Colon (tissue), 2 donors: ENCODE measurements at regions not wholly inside any gene's neighbourhood (a gene's known extent, or its start where the extent isn't known, plus 50 kb on each side); places are given as distances from the start of the nearest gene placed in this dataset.

ENCODE experiments used
- FAIRE-seq: peaks from 2 replicates; lab custom pipeline; 2012; peaks lifted over from hg19 to GRCh38; lab: Jason Lieb, UNC
- donor health status: control.
- donor health status: control.

- FAIRE-seq, result no peak
Observed at GRCh38 chr2:3960106-3960505, 256.7 kb downstream of the DCDC2C start.

- FAIRE-seq, result no peak
Observed at GRCh38 chr2:3962719-3963118, 259.3 kb downstream of the DCDC2C start.

GRCh38 chr2:3965211-3965610 is 261.8 kb downstream of the DCDC2C start:
- no peak for FAIRE-seq

GRCh38 chr2:3965953-3966352 is 262.6 kb downstream of the DCDC2C start:
- no peak for FAIRE-seq

- no peak for FAIRE-seq
Observed at GRCh38 chr2:3966470-3966869, 263.1 kb downstream of the DCDC2C start.

DNA sequence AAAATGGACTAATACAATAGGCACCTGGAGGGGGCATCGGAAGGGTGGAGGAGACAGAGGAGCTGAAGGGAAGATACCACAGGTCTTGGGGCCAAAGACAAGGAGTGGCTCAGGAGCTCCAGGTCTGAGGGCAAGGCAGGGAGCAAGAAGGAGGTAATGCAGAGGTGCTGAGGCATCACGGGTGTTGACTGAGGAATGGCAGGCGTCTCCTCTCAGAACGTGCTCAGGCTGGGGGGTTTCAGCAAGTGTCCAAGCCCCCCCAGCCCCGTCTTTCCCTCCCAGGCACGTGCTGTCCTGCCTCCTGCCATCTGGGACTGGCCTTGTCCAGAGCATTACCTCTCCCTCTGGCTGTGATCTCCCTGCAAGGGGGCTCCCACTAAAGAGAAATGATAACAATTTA is 265.4 kb downstream of the DCDC2C start:
- FAIRE-seq, result no peak

GRCh38 chr2:3970791-3971651 is 267.6 kb downstream of the DCDC2C start:
- no peak for FAIRE-seq

DNA sequence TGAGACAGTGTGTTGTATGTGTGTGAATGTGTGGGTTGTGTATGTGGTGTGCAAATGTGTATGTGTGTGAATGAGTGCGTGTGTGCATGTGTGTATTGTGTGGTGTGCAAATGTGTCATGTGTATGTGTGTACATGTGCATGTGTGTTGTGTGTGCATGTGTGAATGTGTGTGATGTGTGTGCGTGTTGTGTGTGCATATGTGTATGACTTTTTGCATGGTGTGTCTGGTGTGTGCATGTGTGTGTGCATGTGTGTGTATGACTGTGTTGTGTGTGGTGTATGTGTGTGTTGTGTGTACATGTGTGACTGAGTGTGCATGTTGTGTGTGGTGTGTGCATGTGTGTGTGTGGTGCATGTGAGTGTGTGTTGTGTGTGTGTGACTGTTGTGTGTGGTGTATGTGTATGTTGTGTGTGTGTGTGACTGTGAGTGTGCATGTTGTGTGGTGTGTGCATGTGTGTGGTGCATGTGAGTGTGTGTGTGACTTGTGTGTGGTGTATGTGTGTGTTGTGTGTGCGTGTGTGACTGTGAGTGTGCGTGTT is 268.3 kb downstream of the DCDC2C start:
- FAIRE-seq, result no peak

- no peak for FAIRE-seq
Observed at GRCh38 chr2:3972377-3972776, 269.0 kb downstream of the DCDC2C start.

DNA sequence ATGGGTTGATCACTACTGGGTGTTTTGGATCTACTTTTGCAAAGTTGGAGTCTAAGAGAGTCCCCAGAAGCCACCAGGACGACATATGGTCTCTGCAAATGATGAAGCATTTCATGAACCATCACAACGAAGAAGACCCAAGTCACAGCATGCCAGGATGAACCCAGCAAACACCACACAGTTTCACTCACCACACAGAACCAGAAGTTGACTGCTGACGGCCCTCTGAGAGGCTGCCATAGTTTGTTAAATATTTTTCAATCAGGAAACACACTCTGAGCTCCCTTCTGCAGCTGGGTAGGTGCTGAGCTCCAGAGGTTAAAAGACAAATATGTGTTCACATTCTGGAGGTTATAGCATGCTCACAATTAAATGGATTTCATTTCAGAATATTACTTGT is 271.4 kb downstream of the DCDC2C start:
- no peak for FAIRE-seq

DNA sequence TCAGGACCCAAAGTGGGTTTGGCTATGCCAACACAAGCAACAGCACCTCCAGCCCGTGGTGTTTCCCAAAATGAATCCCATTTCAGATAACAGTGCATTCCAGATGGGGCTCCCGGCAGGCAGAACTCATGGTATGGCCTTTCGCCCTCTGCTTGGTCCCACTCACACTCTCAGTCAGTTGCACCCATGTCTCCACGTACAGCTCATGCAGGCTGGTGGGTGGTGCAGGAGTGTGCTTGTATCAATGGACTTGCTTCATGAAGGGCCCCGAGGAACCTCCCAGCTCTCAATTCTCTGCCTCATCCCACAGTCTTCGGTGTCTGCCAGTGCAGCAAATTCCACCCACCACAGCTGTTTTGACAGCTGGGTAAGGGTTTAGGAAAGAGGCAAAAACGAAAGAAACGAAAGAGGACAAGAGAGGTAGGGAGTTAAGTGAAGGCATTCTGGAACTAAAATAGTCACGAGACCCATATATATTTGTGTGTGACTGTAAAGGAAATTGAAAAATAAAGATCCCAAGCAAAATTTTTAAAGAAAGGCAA is 278.1 kb downstream of the DCDC2C start:
- no peak for FAIRE-seq

DNA sequence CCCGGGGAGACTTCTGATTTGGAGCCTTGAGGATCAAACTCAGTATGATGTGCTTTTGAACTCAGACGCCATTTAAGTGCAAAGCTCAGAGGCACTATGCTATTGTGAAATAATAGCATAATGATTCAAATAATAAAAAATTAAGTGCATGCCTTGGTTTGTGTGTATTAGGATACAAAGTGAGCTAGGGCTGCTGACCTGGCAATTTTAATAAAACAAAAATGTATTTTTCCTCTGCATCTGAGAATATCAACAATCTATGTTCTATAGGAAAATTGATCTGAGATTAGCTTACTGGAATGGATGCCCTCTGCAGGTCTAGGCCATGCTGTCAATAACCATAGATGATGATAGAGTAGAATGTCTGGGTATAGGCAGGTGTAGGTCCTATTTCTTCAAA is 278.8 kb downstream of the DCDC2C start:
- no peak for FAIRE-seq

GRCh38 chr2:3986063-3986462 is 282.7 kb downstream of the DCDC2C start:
- FAIRE-seq, result no peak

DNA sequence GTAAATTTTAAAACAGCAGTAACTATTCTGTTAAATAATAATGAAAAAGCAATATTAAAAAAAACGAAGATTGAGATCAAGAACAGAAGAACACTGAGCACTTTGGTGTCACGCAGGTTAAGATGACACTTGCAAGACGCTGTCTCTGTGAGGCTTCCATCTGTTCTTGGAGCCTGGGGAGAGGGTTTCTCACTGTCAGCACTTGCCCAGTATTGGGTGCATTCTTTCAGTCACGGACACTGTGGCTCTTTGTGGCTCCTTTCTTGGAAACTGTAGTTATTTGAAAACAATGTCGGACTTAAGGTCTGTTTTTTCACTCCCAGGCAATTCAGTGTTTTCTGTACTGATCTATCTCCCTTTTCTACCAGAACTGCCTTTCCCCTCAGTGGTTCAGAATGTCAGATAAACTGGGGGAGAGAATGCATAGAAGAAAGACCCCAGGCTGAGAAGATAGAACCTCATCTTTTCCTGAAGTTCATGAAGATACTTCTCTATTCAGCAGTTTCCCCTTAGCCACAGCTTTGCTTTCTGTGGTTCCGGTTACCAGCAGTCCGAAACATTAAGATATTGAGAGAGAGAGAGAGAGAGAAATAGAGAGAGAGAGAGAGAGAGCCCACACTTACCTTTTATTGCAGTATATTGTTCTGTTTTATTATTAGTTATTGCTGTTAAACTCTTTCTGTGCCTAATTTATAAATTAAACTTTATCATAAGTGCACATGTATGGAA is 283.3 kb downstream of the DCDC2C start:
- FAIRE-seq, result no peak

DNA sequence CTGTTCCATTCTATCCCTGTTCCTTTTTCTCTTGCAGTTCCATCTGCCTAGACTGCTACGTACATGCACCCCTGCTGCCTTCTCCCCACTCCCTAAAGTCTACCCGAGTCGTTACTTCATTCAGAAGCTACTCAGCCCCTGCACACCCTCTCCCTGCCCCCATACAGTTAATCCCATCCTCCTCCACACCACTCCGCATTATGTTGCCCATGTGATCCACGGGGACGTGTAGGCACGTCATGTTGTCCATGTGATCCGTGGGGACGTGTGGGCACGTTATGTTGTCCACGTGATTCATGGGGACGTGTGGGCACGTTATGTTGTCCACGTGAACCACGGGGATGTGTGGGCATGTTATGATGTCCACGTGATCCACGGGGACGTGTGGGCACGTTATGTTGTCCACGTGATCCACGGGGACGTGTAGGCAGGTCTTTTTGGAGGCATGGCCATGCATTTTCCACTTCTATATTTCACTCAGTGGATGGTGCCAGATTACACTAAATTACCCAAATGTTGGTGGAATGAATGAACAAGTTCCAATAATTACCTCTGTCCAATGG is 299.5 kb downstream of the DCDC2C start:
- no peak for FAIRE-seq

- FAIRE-seq, result no peak
Observed at GRCh38 chr2:4012197-4012596, 308.8 kb downstream of the DCDC2C start.

GRCh38 chr2:4018535-4018934 is 315.2 kb downstream of the DCDC2C start:
- FAIRE-seq, result no peak

DNA sequence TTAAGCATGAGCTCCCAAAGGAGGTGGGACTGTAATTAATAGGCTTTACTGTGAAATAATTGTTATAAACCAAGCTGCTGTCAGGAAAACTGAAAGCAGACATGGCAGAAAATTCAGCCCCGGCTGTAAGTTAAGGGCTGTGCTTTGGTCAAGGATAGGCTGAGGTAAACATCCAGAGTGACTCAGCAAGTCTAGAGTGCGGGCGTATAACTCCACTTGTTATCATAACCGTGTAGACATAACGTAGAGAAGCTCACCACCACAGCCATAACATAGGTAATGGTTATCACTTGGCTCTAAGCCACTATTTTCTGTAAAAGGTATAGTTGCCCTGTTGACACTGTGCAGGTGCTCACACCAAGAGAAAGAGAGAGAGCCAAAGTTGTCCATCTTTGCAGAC is 316.8 kb downstream of the DCDC2C start:
- no peak for FAIRE-seq

GRCh38 chr2:4020649-4021048 is 317.3 kb downstream of the DCDC2C start:
- FAIRE-seq, result no peak

DNA sequence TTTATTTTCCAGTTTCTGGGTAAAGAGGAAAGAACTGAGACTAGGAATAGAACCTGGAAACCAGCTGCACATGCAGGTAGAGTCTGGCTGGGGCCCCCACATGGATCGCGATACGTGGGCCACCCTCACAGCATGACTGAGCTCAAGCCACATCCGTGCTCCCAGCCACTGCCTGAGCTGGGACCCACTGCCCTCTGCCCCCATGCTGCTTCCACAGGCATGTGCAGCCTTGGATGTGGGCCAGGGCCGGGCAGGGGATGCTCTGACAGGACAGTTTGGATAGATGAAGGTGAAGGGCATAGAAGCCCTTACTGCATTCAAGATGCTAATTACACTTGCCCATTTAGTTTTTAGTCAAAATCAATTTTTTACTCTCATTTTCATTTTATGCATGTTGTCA is 321.2 kb downstream of the DCDC2C start:
- no peak for FAIRE-seq

GRCh38 chr2:4029081-4029480 is 325.7 kb downstream of the DCDC2C start:
- FAIRE-seq, result no peak

- no peak for FAIRE-seq
Observed at GRCh38 chr2:4039896-4040295, 336.5 kb downstream of the DCDC2C start.
